NCI-H2107 (cell line): ENCODE measurements at regions not wholly inside any gene's neighbourhood (a gene's known extent, or its start where the extent isn't known, plus 50 kb on each side); places are given as distances from the start of the nearest gene placed in this dataset.

ENCODE experiments used
- DNase-seq: peaks from one replicate; lab custom pipeline; 2025; lab: John Stamatoyannopoulos, UW

DNA sequence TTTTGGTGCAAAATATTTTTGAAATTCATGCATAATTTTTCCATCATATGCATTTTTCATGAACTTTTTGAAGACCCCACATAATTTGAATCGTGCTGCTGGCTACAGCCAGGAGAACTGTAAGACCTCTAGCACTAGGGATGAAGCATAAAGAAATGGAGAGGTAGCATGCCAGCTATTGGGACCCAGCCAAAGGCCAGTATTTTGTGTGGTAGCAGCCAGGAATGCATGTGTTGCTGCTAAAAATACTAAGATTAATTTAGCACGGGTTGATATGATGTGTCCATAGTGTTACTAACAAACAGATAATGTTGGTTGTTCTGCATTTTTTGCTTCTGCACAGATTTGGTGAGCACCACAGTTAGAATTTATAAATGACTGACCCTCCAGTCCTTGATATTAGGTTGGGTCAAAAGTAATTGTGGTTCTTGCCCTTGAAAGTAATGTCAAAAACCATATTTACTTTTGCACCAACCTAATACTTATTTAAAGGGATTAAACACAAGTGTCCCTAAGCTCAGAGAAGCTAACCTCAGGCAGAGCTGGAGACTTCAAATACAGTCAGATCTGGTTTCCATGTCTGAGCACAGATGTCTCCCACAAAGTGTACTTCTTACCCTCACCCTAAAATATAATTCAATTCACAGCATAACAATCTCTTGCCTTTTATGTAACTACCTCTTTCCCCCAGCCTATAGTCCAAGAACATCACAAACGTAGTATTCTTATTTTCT, 54.1 kb upstream of the NPSR1 start:
- DNase-seq: no peak
